IPS-18a (cell line): ENCODE measurements at regions not wholly inside any gene's neighbourhood (a gene's known extent, or its start where the extent isn't known, plus 50 kb on each side); places are given as distances from the start of the nearest gene placed in this dataset.

Experiments used
- H3K27ac ChIP-seq: one replicate; pipeline ENCODE4 v1.5.1; 2013; ENCODE audit warnings: low read length
- H3K27me3 ChIP-seq: one replicate; pipeline ENCODE4 v1.6.1; 2013; ENCODE audit warnings: mild to moderate bottlenecking, low read length; ENCODE audit not compliant: control insufficient read depth, insufficient read depth
- H3K36me3 ChIP-seq: one replicate; pipeline ENCODE4 v1.6.1; 2013; ENCODE audit warnings: low read depth, low read length; ENCODE audit not compliant: control insufficient read depth
- H3K4me1 ChIP-seq: one replicate; pipeline ENCODE4 v1.6.1; 2013; ENCODE audit warnings: low read depth, low read length; ENCODE audit not compliant: control insufficient read depth
- H3K4me3 ChIP-seq: one replicate; pipeline ENCODE4 v1.5.1; 2013; ENCODE audit warnings: low read length
- H3K9ac ChIP-seq: one replicate; pipeline ENCODE4 v1.6.1; 2013; ENCODE audit warnings: mild to moderate bottlenecking, low read length, moderate library complexity
- H3K9me3 ChIP-seq: one replicate; pipeline ENCODE4 v1.6.1; 2013; ENCODE audit warnings: low read depth, low read length; ENCODE audit not compliant: control insufficient read depth

DNA sequence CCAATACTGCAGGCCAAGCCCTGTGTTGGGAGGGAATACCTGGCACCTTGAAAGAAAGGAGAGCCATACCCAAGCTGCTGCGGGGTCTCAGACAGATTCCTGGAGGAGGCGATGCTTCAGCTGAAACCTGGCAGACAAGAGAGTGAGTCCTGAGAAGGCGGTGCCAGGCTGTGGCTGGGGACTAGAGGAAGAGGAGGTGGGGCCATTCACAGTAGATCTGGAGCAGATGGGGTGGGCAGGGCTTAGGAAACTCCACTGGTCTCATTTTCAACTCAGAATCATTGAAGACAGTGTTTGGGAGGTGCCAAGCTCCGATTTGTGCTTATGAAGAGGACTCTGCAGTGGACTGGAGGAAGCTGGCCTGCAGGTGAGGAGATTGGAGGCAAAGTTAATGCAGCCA is 236.3 kb upstream of the MKI67 start:
- H3K27ac ChIP-seq = no peak overlapping the region
- no peaks in the 10 kb centered on the region for H3K9me3 ChIP-seq
- H3K4me3 ChIP-seq = no peak overlapping the region
- H3K36me3 ChIP-seq = no peaks in the 10 kb centered on the region
- no peaks in the 10 kb centered on the region for H3K27me3 ChIP-seq
- H3K4me1 ChIP-seq = no peaks in the 10 kb centered on the region
- H3K9ac ChIP-seq = no peak overlapping the region

DNA sequence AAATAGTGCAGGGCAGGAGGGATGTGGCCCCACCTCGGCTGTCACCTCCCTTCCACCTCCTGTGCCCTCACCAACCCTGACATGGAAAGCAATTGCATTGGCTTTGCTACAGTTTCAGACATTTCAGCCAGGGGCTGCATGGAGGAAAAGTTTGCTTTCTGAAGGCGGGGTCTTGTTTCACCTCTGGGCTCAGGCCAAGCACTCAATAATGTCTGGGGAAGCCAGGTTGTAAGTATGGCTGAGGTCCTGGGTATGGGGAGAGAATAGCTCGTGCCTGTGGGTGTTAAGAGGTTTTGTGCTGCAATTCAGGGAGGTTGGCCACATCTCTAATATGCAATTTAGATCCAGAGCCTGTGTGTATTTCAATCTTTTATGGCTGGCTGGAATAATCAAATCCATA is 238.4 kb upstream of the MKI67 start:
- H3K9ac ChIP-seq = no peak overlapping the region
- no peaks in the 10 kb centered on the region for H3K4me1 ChIP-seq
- H3K4me3 ChIP-seq = no peak overlapping the region
- no peak overlapping the region for H3K27ac ChIP-seq
- H3K27me3 ChIP-seq = no peaks in the 10 kb centered on the region
- H3K9me3 ChIP-seq = no peaks in the 10 kb centered on the region
- H3K36me3 ChIP-seq = no peaks in the 10 kb centered on the region

DNA sequence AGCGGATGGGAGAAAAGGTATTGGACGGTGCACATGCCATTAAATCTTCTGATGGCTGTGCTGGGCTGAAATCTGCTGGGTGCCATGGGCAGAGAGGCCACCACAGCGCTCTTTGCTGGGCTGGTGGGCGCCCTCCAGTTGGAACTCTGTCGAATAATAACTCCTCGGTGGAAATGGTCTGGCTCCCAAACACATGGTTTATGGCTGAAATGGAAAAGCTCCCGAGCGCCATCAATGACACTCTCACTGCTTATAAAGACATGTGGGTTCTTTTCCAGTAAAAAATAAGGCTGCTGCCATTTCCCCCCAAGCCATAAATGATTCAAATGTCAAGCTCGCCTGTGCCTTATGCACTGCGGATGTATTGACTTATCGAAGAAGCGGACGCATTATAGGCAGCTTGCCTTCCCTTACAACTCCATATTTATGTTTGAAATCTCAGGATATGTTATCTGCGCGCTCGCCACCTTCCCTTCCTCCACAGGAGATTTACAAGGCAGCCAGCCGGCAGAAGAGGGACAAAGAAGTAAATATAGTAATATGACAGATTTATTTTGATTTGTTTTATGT is 239.0 kb upstream of the MKI67 start:
- H3K9ac ChIP-seq = no peak overlapping the region
- no peaks in the 10 kb centered on the region for H3K4me1 ChIP-seq
- H3K9me3 ChIP-seq = no peaks in the 10 kb centered on the region
- no peak overlapping the region for H3K4me3 ChIP-seq
- H3K36me3 ChIP-seq = no peaks in the 10 kb centered on the region
- H3K27ac ChIP-seq = no peak overlapping the region
- H3K27me3 ChIP-seq = no peaks in the 10 kb centered on the region

DNA sequence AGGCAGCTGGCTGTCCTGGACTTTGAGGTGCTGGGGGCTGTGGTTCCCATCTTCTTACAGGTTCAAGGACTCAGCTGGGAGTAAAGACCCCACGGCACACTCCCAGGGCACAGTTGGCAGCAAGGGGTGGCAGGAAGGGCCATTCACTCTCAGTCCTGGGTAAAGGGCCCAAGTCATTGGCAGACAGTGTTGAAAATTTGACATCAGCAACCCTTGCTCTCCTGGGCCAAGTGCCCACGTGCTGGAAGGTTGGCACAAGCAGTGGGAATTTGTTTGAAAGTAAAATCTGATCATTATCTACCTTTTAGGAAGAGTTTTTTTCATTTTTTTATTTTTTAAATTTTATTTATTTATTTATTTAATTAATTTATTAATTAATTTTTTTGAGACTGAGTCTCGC is 241.6 kb upstream of the MKI67 start:
- Histone ChIP-seq H3K27me3 (no peaks in the 10 kb centered on the region), H3K4me1 (no peaks in the 10 kb centered on the region), H3K9me3 (no peaks in the 10 kb centered on the region), H3K27ac (no peak overlapping the region), H3K36me3 (no peaks in the 10 kb centered on the region), H3K4me3 (no peak overlapping the region), H3K9ac (no peak overlapping the region)

DNA sequence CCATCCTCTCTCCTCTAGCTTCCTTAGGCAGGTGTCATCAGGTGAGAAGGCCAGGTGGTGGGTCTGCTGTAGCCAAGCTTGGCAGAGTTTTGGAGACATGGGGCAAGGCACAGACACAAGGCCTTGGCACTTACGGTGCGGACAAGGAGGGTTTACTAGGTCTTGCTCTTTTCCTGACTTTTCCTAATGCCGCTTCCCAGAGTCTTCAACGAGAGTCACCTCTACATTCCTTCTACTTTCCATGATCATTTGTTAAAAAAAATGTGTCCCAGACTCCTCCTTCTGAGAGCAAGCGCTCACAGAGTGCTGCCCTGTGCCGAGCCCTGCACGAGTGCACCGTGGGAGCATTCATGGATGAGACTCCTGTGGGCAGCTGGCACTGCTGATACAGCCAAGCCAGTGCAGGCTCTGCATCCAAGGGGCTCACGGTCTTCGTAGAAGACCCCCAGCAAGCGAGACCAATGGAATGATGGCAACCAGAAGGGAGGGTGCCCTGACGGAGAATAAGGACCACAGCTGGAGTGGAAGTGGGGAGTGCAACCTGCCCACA is 243.0 kb upstream of the MKI67 start:
- Histone ChIP-seq H3K9ac (no peak overlapping the region), H3K36me3 (no peaks in the 10 kb centered on the region), H3K9me3 (no peaks in the 10 kb centered on the region), H3K4me1 (no peaks in the 10 kb centered on the region), H3K27me3 (no peaks in the 10 kb centered on the region), H3K4me3 (no peak overlapping the region), H3K27ac (no peak overlapping the region)

DNA sequence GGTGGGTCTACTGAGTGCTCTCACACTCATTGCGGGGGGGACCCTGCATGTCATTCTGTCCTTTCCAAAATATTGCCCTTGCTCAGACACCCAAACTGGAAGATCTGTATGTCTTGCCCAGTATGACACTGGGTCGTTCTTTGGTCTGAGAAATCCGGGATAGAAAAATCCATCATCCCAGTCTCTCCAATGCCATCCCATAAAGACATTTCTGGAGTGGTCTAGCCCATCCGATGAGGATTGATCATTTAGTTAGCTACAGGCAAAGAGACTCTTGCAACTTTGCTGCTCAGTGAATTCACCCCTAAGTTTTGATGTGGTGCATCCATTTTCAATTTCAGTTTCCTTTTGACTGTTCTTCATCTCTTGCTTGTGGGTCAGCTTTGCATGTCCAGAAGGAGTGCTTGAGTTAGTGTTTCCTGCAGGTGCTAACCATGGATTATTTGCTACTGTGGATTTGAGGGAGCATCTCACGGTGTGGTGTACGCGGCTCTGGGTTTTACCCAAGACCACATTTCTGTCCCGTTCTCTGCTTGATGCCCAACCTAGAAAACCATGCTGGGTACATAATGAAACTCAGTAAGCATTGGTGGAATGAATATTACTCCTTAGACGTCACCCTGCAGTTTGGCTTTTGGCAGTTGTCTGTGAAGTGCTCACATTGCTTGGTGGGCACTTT is 247.0 kb upstream of the MKI67 start:
- Histone ChIP-seq H3K9me3 (no peaks in the 10 kb centered on the region), H3K27me3 (no peaks in the 10 kb centered on the region), H3K9ac (no peak overlapping the region), H3K36me3 (no peaks in the 10 kb centered on the region), H3K4me1 (no peaks in the 10 kb centered on the region), H3K4me3 (no peak overlapping the region), H3K27ac (no peak overlapping the region)

DNA sequence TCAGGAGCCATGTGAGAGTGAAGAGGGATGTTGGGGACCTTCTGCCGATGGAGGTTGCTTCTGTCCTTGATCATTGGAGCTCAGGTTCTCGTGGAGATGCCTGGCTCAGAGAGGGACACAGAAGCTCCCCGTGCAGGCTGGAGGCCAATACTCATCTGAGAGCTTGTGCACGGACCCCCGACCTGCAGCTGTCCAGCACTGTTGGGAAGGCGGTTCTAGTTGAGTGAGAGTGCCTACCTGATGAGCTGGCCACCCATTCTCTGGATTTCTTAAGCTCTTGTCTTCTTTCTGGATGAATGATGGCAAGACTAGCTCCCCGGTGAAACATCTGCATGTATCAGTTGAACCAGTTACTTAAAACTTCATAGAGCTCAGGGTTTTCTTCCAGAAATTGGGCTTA is 247.6 kb upstream of the MKI67 start:
- Histone ChIP-seq H3K36me3 (no peaks in the 10 kb centered on the region), H3K9me3 (no peaks in the 10 kb centered on the region), H3K9ac (no peak overlapping the region), H3K4me3 (no peak overlapping the region), H3K27me3 (no peaks in the 10 kb centered on the region), H3K4me1 (no peaks in the 10 kb centered on the region), H3K27ac (no peak overlapping the region)

DNA sequence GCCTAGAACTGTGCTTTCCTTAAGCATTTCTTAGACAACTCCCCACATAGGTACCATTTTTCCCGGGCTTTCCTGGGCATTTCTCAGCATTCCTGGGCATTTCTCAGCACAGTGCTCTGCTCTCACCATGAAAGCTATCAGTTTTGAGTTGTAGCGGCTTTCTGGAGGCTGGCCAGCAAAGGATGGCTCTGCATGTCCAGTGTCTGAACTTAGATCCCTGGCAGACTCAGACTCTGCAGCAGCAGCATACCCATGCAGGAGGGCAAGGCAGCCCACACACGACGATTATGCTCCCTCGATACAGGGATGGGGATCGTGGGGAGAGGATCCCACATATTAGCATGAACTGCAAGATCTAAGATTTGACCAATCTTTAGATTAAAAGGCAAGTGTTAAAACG is 248.9 kb upstream of the MKI67 start:
- H3K27ac ChIP-seq = no peak overlapping the region
- H3K9ac ChIP-seq = no peak overlapping the region
- H3K9me3 ChIP-seq = no peaks in the 10 kb centered on the region
- no peaks in the 10 kb centered on the region for H3K4me1 ChIP-seq
- no peak overlapping the region for H3K4me3 ChIP-seq
- H3K36me3 ChIP-seq = no peaks in the 10 kb centered on the region
- H3K27me3 ChIP-seq = no peaks in the 10 kb centered on the region

DNA sequence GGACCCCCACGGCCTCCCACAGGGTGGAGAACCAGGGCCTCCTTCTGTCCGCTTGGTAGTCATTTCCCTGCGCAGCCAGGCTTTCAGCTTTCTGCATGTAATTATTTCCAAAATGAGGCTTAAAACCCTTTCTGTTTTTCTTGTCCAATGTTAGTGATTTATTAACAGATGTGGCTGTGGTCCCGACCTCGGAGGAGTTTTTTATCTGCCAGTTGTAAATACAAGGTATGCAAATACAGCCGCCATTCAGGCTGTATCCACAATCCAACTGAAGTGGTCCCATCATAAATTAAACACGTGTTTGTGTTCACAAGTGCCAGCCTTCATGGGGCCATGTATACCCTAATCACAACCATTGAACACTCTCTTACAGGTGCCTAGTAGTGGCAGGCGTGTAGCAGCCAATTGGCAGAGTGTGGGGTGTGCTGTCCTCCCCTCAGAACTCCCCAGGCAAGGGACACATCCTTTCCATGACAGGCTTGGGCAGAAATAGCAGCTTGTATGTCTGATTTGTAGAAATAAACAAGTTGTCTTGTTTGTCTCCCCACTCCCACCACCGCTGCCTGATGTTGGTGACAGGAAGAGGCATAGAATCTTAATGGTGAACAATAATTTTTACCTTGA is 251.3 kb upstream of the MKI67 start:
- H3K27me3 ChIP-seq = no peaks in the 10 kb centered on the region
- H3K4me3 ChIP-seq = no peak overlapping the region
- H3K27ac ChIP-seq = no peak overlapping the region
- H3K4me1 ChIP-seq = no peaks in the 10 kb centered on the region
- H3K9me3 ChIP-seq = no peaks in the 10 kb centered on the region
- no peak overlapping the region for H3K9ac ChIP-seq
- H3K36me3 ChIP-seq = no peaks in the 10 kb centered on the region

DNA sequence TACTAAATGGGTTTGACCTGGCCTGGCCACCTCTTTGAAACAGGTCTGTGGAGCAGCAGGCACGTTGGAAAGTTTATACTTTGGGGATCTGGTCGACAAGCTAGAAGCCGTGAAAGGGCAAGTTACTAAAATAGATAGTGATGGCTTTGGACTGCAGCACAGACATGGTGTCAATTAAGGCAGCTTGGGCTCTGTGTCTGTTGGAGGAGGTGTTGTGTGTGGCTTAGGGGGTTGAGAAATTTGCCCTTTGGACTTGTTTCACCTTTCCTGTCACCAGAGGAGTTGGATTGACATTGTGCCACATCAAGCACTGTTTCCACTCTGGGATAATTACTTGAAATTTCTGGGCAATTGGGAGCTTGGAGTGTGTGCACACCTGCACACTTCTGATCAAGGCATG is 251.8 kb upstream of the MKI67 start:
- Histone ChIP-seq H3K27ac (no peak overlapping the region), H3K9me3 (no peaks in the 10 kb centered on the region), H3K36me3 (no peaks in the 10 kb centered on the region)

DNA sequence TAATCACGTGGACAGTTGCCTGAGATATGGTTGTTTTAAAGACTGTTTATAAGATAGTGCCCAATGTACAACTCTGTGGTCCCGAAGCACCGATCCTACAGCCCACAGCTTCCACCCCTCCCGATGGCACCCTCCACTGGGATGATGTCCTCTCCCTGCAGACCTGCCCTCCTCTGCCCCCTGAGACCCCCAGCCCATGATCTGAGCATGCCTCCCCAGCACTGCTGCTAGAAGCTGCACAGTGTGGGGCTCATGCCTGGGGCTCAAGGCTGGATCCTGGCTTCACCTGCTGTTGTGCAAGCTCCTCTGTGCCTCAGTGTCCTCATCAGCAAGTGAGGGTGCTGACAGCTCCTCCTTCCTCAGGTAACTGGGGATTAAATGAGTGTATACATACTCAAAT is 254.7 kb upstream of the MKI67 start:
- Histone ChIP-seq H3K27me3 (no peaks in the 10 kb centered on the region), H3K9me3 (no peaks in the 10 kb centered on the region), H3K4me1 (no peaks in the 10 kb centered on the region), H3K9ac (no peak overlapping the region), H3K4me3 (no peak overlapping the region), H3K27ac (no peak overlapping the region), H3K36me3 (no peaks in the 10 kb centered on the region)

More for the DNA sequence above, 251.8 kb upstream of the MKI67 start:
- no peaks in the 10 kb centered on the region for H3K27me3 ChIP-seq
- H3K4me3 ChIP-seq = no peak overlapping the region
- H3K4me1 ChIP-seq = no peaks in the 10 kb centered on the region
- no peak overlapping the region for H3K9ac ChIP-seq

DNA sequence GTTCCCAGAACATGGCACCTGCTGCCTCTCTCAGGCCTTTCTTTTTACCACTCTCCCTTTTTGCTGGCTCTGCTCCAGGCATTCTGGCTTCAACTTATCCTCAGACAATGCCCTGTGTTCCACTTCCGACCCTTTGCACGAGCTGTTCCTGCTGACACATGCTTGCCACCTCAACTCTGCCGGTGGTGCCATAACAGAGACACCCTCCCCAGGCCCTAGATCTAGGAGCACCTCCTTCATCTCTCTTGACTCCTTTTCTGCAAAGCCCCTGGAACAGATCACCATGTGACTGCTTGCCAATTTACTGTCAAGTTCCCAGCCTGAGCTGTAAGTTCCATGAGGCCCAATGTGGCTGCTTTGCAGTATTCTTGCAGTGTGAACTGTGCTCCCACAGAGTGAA is 256.0 kb upstream of the MKI67 start:
- Histone ChIP-seq H3K27ac (no peak overlapping the region), H3K9me3 (no peaks in the 10 kb centered on the region), H3K9ac (no peak overlapping the region), H3K27me3 (no peaks in the 10 kb centered on the region), H3K4me1 (no peaks in the 10 kb centered on the region), H3K36me3 (no peaks in the 10 kb centered on the region), H3K4me3 (no peak overlapping the region)
